Colonic mucosa (tissue), 4 donors: ENCODE measurements at regions not wholly inside any gene's neighbourhood (a gene's known extent, or its start where the extent isn't known, plus 50 kb on each side); places are given as distances from the start of the nearest gene placed in this dataset.

Source experiments
- DNase-seq: peaks from one replicate; pipeline ENCODE4 v3.0.0-alpha.2; 2020
- H3K27ac ChIP-seq: fragments of 200-600 bp; one replicate; pipeline ENCODE4 v1.8.0; 2021
- H3K27me3 ChIP-seq: fragments of 200-600 bp; one replicate; pipeline ENCODE4 v1.8.0; 2021
- H3K36me3 ChIP-seq: fragments of 200-600 bp; one replicate; pipeline ENCODE4 v1.8.0; 2021
- H3K4me1 ChIP-seq: fragments of 200-600 bp; one replicate; pipeline ENCODE4 v1.8.0; 2021; ENCODE audit warnings: mild to moderate bottlenecking
- H3K4me3 ChIP-seq: fragments of 200-600 bp; one replicate; pipeline ENCODE4 v1.8.0; 2021
- H3K9ac ChIP-seq, 2 donors: one replicate each; pipeline ENCODE4 v1.7.0; 2013; ENCODE audit warnings: control low read depth in 2 of 2, low read depth in 2 of 2, low read length in 2 of 2
- H3K9me3 ChIP-seq: fragments of 200-600 bp; one replicate; pipeline ENCODE4 v1.8.0; 2021
- intact Hi-C: fragments of 100-400 bp; cut with DNase I; formaldehyde crosslinking; loops from one replicate; pipeline ENCODE4 v1.14.1; 2022
- TF ChIP-seq, protein P1 (sequence below): fragments of 200-600 bp; IDR thresholded peaks from one replicate; pipeline ENCODE4 v1.8.0; 2022; ENCODE audit warnings: antibody characterized with exemption, mild to moderate bottlenecking
- donor health status: healthy.
- donor health status: DM: no; HTN: no; CAD: no.
- donor health status: DM: no; HTN: no; CAD: no.

DNA sequence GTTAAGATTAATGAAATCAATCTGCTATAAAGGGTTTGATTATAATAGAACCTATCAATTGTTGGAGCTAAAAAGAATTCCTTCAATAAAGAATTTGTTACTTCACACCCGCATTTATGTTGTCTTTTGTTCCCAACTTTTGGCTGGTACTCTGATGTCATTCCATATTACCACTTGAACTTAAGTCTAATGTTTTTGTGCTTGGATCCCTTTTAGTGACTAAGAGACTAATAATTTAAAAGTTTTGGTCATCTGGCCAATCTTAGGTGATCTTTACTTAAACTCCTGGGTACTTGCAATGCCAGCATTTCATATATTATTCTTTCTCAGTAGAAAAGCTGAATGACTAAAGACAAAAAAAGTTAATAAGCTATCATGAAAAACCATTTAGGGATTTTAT lies 113.0 kb downstream of the TMEM30B start:
- intact Hi-C loops, result no loop called here
- no peak overlapping the region for H3K9ac ChIP-seq
- H3K27me3 ChIP-seq, result no peaks in the 10 kb centered on the region
- no peak overlapping the region for H3K4me3 ChIP-seq
- DNase-seq, result no peak
- no peaks in the 10 kb centered on the region for H3K4me1 ChIP-seq
- no peaks in the 10 kb centered on the region for H3K36me3 ChIP-seq
- no peaks in the 10 kb centered on the region for H3K9me3 ChIP-seq
- TF ChIP-seq, protein P1, sequence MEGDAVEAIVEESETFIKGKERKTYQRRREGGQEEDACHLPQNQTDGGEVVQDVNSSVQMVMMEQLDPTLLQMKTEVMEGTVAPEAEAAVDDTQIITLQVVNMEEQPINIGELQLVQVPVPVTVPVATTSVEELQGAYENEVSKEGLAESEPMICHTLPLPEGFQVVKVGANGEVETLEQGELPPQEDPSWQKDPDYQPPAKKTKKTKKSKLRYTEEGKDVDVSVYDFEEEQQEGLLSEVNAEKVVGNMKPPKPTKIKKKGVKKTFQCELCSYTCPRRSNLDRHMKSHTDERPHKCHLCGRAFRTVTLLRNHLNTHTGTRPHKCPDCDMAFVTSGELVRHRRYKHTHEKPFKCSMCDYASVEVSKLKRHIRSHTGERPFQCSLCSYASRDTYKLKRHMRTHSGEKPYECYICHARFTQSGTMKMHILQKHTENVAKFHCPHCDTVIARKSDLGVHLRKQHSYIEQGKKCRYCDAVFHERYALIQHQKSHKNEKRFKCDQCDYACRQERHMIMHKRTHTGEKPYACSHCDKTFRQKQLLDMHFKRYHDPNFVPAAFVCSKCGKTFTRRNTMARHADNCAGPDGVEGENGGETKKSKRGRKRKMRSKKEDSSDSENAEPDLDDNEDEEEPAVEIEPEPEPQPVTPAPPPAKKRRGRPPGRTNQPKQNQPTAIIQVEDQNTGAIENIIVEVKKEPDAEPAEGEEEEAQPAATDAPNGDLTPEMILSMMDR, result no peak
- H3K27ac ChIP-seq, result no peak overlapping the region

- Histone ChIP-seq H3K4me1 (no peaks in the 10 kb centered on the region), H3K27me3 (no peaks in the 10 kb centered on the region), H3K4me3 (no peak overlapping the region), H3K9me3 (no peaks in the 10 kb centered on the region), H3K9ac (no peak overlapping the region), H3K27ac (no peak overlapping the region), H3K36me3 (no peaks in the 10 kb centered on the region)
- intact Hi-C loops, result no loop called here
- DNase-seq, result no peak
- TF ChIP-seq, protein P1, result no peak
Observed at GRCh38 chr14:61167642-61168041, 113.5 kb downstream of the TMEM30B start.

- Histone ChIP-seq H3K9me3 (no peaks in the 10 kb centered on the region), H3K36me3 (no peaks in the 10 kb centered on the region), H3K27ac (no peak overlapping the region), H3K4me1 (no peaks in the 10 kb centered on the region), H3K4me3 (no peak overlapping the region), H3K9ac (no peak overlapping the region), H3K27me3 (no peaks in the 10 kb centered on the region)
- TF ChIP-seq, protein P1, result no peak
- intact Hi-C loops, result no loop called here
- DNase-seq, result no peak
Observed at GRCh38 chr14:61160798-61161197, 120.3 kb downstream of the TMEM30B start.

- Histone ChIP-seq H3K4me3 (no peak overlapping the region), H3K27me3 (no peaks in the 10 kb centered on the region), H3K9ac (no peak overlapping the region), H3K27ac (no peak overlapping the region), H3K9me3 (no peaks in the 10 kb centered on the region), H3K36me3 (no peaks in the 10 kb centered on the region), H3K4me1 (no peaks in the 10 kb centered on the region)
- TF ChIP-seq, protein P1, result no peak
- no peak for DNase-seq
- intact Hi-C loops, result no loop called here
Observed at GRCh38 chr14:61154641-61155040, 126.5 kb downstream of the TMEM30B start.

- H3K27ac ChIP-seq, result no peak overlapping the region
- H3K27me3 ChIP-seq, result no peaks in the 10 kb centered on the region
- H3K4me1 ChIP-seq, result no peaks in the 10 kb centered on the region
- no peak for DNase-seq
- no peak overlapping the region for H3K9ac ChIP-seq
- H3K36me3 ChIP-seq, result no peaks in the 10 kb centered on the region
- H3K9me3 ChIP-seq, result no peaks in the 10 kb centered on the region
- no peak overlapping the region for H3K4me3 ChIP-seq
- intact Hi-C loops, result no loop called here
- TF ChIP-seq, protein P1, result no peak
Observed at GRCh38 chr14:61153914-61154545, 127.1 kb downstream of the TMEM30B start.
